Neural cell (in vitro differentiated cells): ENCODE measurements at regions not wholly inside any gene's neighbourhood (a gene's known extent, or its start where the extent isn't known, plus 50 kb on each side); places are given as distances from the start of the nearest gene placed in this dataset.

Experiments
- H2AFZ ChIP-seq: fragments of 200-600, 300-800 bp; sonication (generic), shearing (Covaris generic); 2 replicates; pipeline ENCODE4 v1.6.0; 2014; ENCODE audit warnings: low read depth, mild to moderate bottlenecking, antibody characterized with exemption, low read length, moderate library complexity
- H3F3A ChIP-seq: fragments of 200-600 bp; shearing (Covaris generic); 2 replicates; pipeline ENCODE4 v1.6.1; 2016; ENCODE audit warnings: mild to moderate bottlenecking, moderate library complexity, mixed read lengths, antibody characterized with exemption, low read length; ENCODE audit not compliant: insufficient read depth, poor library complexity, severe bottlenecking
- H3K27ac ChIP-seq: fragments of 200-600, 300-800 bp; sonication (generic), shearing (Covaris generic); 2 replicates; pipeline ENCODE4 v1.5.1; 2014; ENCODE audit warnings: mild to moderate bottlenecking, low read length, moderate library complexity
- H3K27me3 ChIP-seq: fragments of 300-800, 200-600 bp; sonication (generic), shearing (Covaris generic); 2 replicates; pipeline ENCODE4 v1.6.0; 2014; ENCODE audit warnings: mild to moderate bottlenecking, low read depth, low read length, moderate library complexity; ENCODE audit not compliant: insufficient read depth
- H3K36me3 ChIP-seq: fragments of 300-800, 200-600 bp; sonication (generic), shearing (Covaris generic); 2 replicates; pipeline ENCODE4 v1.5.1; 2014; ENCODE audit warnings: mild to moderate bottlenecking, antibody characterized with exemption, low read length, moderate library complexity; ENCODE audit not compliant: insufficient read depth
- H3K4me2 ChIP-seq: fragments of 300-800, 200-600 bp; sonication (generic), shearing (Covaris generic); 2 replicates; pipeline ENCODE4 v1.6.0; 2014; ENCODE audit warnings: mild to moderate bottlenecking, low read length
- H3K4me3 ChIP-seq: fragments of 300-800, 200-600 bp; sonication (generic), shearing (Covaris generic); 2 replicates; pipeline ENCODE4 v1.5.1; 2014; ENCODE audit warnings: mild to moderate bottlenecking, low read length, moderate library complexity
- H3K79me2 ChIP-seq: fragments of 200-600 bp; shearing (Covaris generic); replicated peaks from 2 replicates; pipeline ENCODE4 v1.6.0; 2014; ENCODE audit warnings: mild to moderate bottlenecking, low read length, moderate library complexity; ENCODE audit not compliant: insufficient read depth
- H3K9ac ChIP-seq: fragments of 300-800, 200-600 bp; sonication (generic), shearing (Covaris generic); 2 replicates; pipeline ENCODE4 v1.6.1; 2016; ENCODE audit warnings: mild to moderate bottlenecking, low read length, mixed read lengths
- H3K9me2 ChIP-seq: fragments of 200-600 bp; shearing (Covaris generic); 2 replicates; pipeline ENCODE4 v1.6.1; 2016; ENCODE audit warnings: mild to moderate bottlenecking, low read length, mixed read lengths; ENCODE audit not compliant: insufficient read depth
- H3K9me3 ChIP-seq: fragments of 200-600, 300-800 bp; sonication (generic), shearing (Covaris generic); 2 replicates; pipeline ENCODE4 v1.6.1; 2016; ENCODE audit warnings: mild to moderate bottlenecking, mixed run types, low read length, moderate library complexity, mixed read lengths
- H4K20me1 ChIP-seq: fragments of 200-600 bp; shearing (Covaris generic); 2 replicates; pipeline ENCODE4 v1.6.1; 2016; ENCODE audit warnings: mild to moderate bottlenecking, mixed run types; ENCODE audit not compliant: insufficient read depth
- CTCF ChIP-seq: fragments of 450-650 bp; IDR thresholded peaks from 2 replicates; pipeline ENCODE4 v1.5.1; 2014; ENCODE audit warnings: antibody characterized with exemption, mild to moderate bottlenecking, moderate library complexity; ENCODE audit not compliant: poor library complexity, severe bottlenecking
- EZH2 ChIP-seq: fragments of 200-600, 300-800 bp; shearing (Covaris generic), sonication (generic); IDR thresholded peaks from 2 replicates; pipeline ENCODE4 v1.6.1; 2014; ENCODE audit warnings: antibody characterized with exemption, low read length, borderline replicate concordance, mild to moderate bottlenecking; ENCODE audit not compliant: insufficient read depth, poor library complexity, severe bottlenecking
- MXI1 ChIP-seq: fragments of 450-650 bp; conservative IDR thresholded peaks from 2 replicates; pipeline ENCODE4 v1.6.1; 2014; ENCODE audit warnings: antibody characterized with exemption, mild to moderate bottlenecking; ENCODE audit not compliant: poor library complexity, severe bottlenecking
- POLR2AphosphoS5 ChIP-seq: IDR thresholded peaks from 2 replicates; pipeline ENCODE4 v1.6.1; 2012
- TAF1 ChIP-seq: IDR thresholded peaks from 2 replicates; pipeline ENCODE4 v1.6.1; 2012; ENCODE audit warnings: low read depth

GRCh38 chr5:129853588-129853987 lies 50.7 kb upstream of the CHSY3 start:
- no peak overlapping the region for H3K4me2 ChIP-seq
- H3K9me3 ChIP-seq, result no peaks in the 10 kb centered on the region
- no peaks in the 10 kb centered on the region for H3K36me3 ChIP-seq
- no peaks in the 10 kb centered on the region for H4K20me1 ChIP-seq
- no peak for TF ChIP-seq TAF1
- TF ChIP-seq POLR2AphosphoS5, result no peak
- no peak for TF ChIP-seq MXI1
- TF ChIP-seq EZH2, result no peak
- TF ChIP-seq CTCF, result no peak
- H3K79me2 ChIP-seq, result no peaks in the 10 kb centered on the region
- no peak overlapping the region for H3K9ac ChIP-seq
- H3K27ac ChIP-seq, result no peak overlapping the region
- no peaks in the 10 kb centered on the region for H3K27me3 ChIP-seq
- H2AFZ ChIP-seq, result no peak overlapping the region
- H3K9me2 ChIP-seq, result no peaks in the 10 kb centered on the region
- no peaks in the 10 kb centered on the region for H3F3A ChIP-seq
- no peak overlapping the region for H3K4me3 ChIP-seq
